ENCODE measurements at regions not wholly inside any gene's neighbourhood (a gene's known extent, or its start where the extent isn't known, plus 50 kb on each side); places are given as distances from the start of the nearest gene placed in this dataset.

- Histone ChIP-seq H3K79me2 (ENCODE audit: insufficient read depth, low read length) (no peaks in the 10 kb centered on the region), H3K9me2 (replicated peaks; ENCODE audit: insufficient read depth, low read length) (no peaks in the 10 kb centered on the region), H3F3A (ENCODE audit: insufficient read depth) (no peaks in the 10 kb centered on the region), H3K36me3 (ENCODE audit: low read length) (no peaks in the 10 kb centered on the region), H3K9ac (ENCODE audit: low read length) (no peak overlapping the region), H3K4me2 (ENCODE audit: low read depth, low read length, poor library complexity, severe bottlenecking) (no peak overlapping the region), H4K20me1 (ENCODE audit: low read depth, low read length) (no peaks in the 10 kb centered on the region), H3K4me3 (ENCODE audit: insufficient read depth, low read length, poor library complexity, severe bottlenecking) (no peak overlapping the region), H3K9me3 (ENCODE audit: insufficient read depth, low read length) (no peaks in the 10 kb centered on the region), H3K27me3 (ENCODE audit: low read length) (no peaks in the 10 kb centered on the region), H2AFZ (ENCODE audit: low read depth, low read length, severe bottlenecking) (no peak overlapping the region), H3K27ac (ENCODE audit: low read depth, low read length) (no peak overlapping the region)
- TF ChIP-seq CTCF (IDR thresholded peaks at IDR 0.05; ENCODE audit: insufficient read depth, low read length, poor library complexity, severe bottlenecking) (no peak), EZH2phosphoT487 (conservative IDR thresholded peaks at IDR 0.05; ENCODE audit: low read length) (no peak)
These were observed 270.4 kb upstream of the RTL1 start for GRCh38 chr14:101173698-101174521.

GRCh38 chr14:101174522-101174838 is 271.0 kb upstream of the RTL1 start:
- H2AFZ ChIP-seq (ENCODE audit: low read depth, low read length, severe bottlenecking) = no peak overlapping the region
- H3K9ac ChIP-seq (ENCODE audit: low read length) = no peak overlapping the region
- no peaks in the 10 kb centered on the region for H3F3A ChIP-seq (ENCODE audit: insufficient read depth)
- no peaks in the 10 kb centered on the region for H3K9me3 ChIP-seq (ENCODE audit: insufficient read depth, low read length)
- H3K9me2 ChIP-seq (replicated peaks; ENCODE audit: insufficient read depth, low read length) = no peaks in the 10 kb centered on the region
- no peaks in the 10 kb centered on the region for H3K79me2 ChIP-seq (ENCODE audit: insufficient read depth, low read length)
- no peaks in the 10 kb centered on the region for H3K36me3 ChIP-seq (ENCODE audit: low read length)
- H4K20me1 ChIP-seq (ENCODE audit: low read depth, low read length) = no peaks in the 10 kb centered on the region
- H3K4me3 ChIP-seq (ENCODE audit: insufficient read depth, low read length, poor library complexity, severe bottlenecking) = no peak overlapping the region
- no peaks in the 10 kb centered on the region for H3K27me3 ChIP-seq (ENCODE audit: low read length)
- TF ChIP-seq CTCF (IDR thresholded peaks at IDR 0.05; ENCODE audit: insufficient read depth, low read length, poor library complexity, severe bottlenecking) = no peak
- TF ChIP-seq EZH2phosphoT487 (conservative IDR thresholded peaks at IDR 0.05; ENCODE audit: low read length) = no peak
- no peak overlapping the region for H3K4me2 ChIP-seq (ENCODE audit: low read depth, low read length, poor library complexity, severe bottlenecking)
- no peak overlapping the region for H3K27ac ChIP-seq (ENCODE audit: low read depth, low read length)

GRCh38 chr14:101174980-101175606 is 271.6 kb upstream of the RTL1 start:
- Histone ChIP-seq H3K27me3 (ENCODE audit: low read length) (no peaks in the 10 kb centered on the region), H4K20me1 (ENCODE audit: low read depth, low read length) (no peaks in the 10 kb centered on the region), H3K9ac (ENCODE audit: low read length) (no peak overlapping the region), H3K4me2 (ENCODE audit: low read depth, low read length, poor library complexity, severe bottlenecking) (no peak overlapping the region), H3K79me2 (ENCODE audit: insufficient read depth, low read length) (no peaks in the 10 kb centered on the region), H3K27ac (ENCODE audit: low read depth, low read length) (no peak overlapping the region), H3K9me3 (ENCODE audit: insufficient read depth, low read length) (no peaks in the 10 kb centered on the region), H2AFZ (ENCODE audit: low read depth, low read length, severe bottlenecking) (no peak overlapping the region), H3F3A (ENCODE audit: insufficient read depth) (no peaks in the 10 kb centered on the region), H3K36me3 (ENCODE audit: low read length) (no peaks in the 10 kb centered on the region), H3K9me2 (replicated peaks; ENCODE audit: insufficient read depth, low read length) (no peaks in the 10 kb centered on the region), H3K4me3 (ENCODE audit: insufficient read depth, low read length, poor library complexity, severe bottlenecking) (no peak overlapping the region)
- TF ChIP-seq EZH2phosphoT487 (conservative IDR thresholded peaks at IDR 0.05; ENCODE audit: low read length) (no peak), CTCF (IDR thresholded peaks at IDR 0.05; ENCODE audit: insufficient read depth, low read length, poor library complexity, severe bottlenecking) (no peak)
